Immature natural killer cell (primary cell): ENCODE measurements at regions not wholly inside any gene's neighbourhood (a gene's known extent, or its start where the extent isn't known, plus 50 kb on each side); places are given as distances from the start of the nearest gene placed in this dataset.

ENCODE experiments used
- DNase-seq, 3 donors: peaks; one replicate each; pipeline ENCODE4 v3.0.0; 2022; ENCODE audit warnings: mixed read lengths in 1 of 3
- H3K27ac Mint-ChIP-seq, 6 donors: one replicate each; pipeline ENCODE4 v1.8.0; 2020; ENCODE audit warnings: mixed read lengths in 6 of 6, mild to moderate bottlenecking in 5 of 6, inconsistent platforms in 4 of 6, moderate library complexity in 3 of 6
- H3K27me3 Mint-ChIP-seq, 3 donors: one replicate each; pipeline ENCODE4 v1.8.0; 2020 to 2021; ENCODE audit warnings: low read depth in 3 of 3, mild to moderate bottlenecking in 3 of 3, mixed read lengths in 3 of 3, moderate library complexity in 3 of 3, inconsistent platforms in 1 of 3
- H3K36me3 Mint-ChIP-seq, 3 donors: one replicate each; pipeline ENCODE4 v1.8.0; 2020; ENCODE audit warnings: mixed read lengths in 3 of 3, inconsistent platforms in 2 of 3, mild to moderate bottlenecking in 2 of 3
- H3K4me1 Mint-ChIP-seq, 2 donors: one replicate each; pipeline ENCODE4 v1.8.0; 2020; ENCODE audit warnings: inconsistent platforms in 2 of 2, mild to moderate bottlenecking in 2 of 2, mixed read lengths in 2 of 2, moderate library complexity in 1 of 2
- H3K4me3 Mint-ChIP-seq, 5 donors: one replicate each; pipeline ENCODE4 v1.8.0; 2020; ENCODE audit warnings: mild to moderate bottlenecking in 5 of 5, mixed read lengths in 5 of 5, inconsistent platforms in 3 of 5, moderate library complexity in 3 of 5
- H3K9me3 Mint-ChIP-seq, 6 donors: one replicate each; pipeline ENCODE4 v1.8.0; 2020; ENCODE audit warnings: mild to moderate bottlenecking in 6 of 6, mixed read lengths in 6 of 6, inconsistent platforms in 4 of 6, moderate library complexity in 3 of 6

DNA sequence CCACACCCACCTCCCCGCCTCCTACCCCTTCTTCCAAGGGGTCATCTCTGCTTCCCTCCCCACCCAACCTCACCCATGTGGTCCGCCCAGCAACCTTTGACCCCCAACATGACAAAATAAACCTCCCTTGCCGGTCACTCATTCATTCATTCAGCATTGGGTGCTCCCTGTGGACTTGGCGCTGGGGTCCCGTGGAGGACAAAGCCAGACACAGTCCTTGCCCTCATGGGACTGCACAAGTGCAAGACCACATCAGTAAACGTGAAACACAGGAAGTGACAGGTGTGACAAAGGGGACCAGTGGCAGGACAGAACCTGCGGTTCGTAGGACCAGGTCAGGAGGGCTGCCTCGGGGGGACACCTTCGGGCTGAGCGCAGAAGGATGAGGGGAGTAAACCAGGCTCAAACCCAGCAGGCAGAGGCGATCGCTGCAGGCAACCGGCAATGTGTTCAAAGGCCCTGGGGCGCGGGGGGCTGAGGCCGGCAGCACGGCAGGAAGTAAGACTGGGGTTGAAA, 185.4 kb downstream of the SEC14L1 start:
- H3K27ac Mint-ChIP-seq, result peak overlapping the region; percentile 4 to 93 (median 84)
- peaks cover 41 to 49% of the 10 kb centered on the region in 2 donors for H3K4me1 Mint-ChIP-seq
- no peaks in the 10 kb centered on the region for H3K9me3 Mint-ChIP-seq
- no peaks in the 10 kb centered on the region for H3K36me3 Mint-ChIP-seq
- peak in 2 of 3 donors; percentile 25 to 32 for DNase-seq
- peak overlapping the region; percentile 42 to 78 (median 50) for H3K4me3 Mint-ChIP-seq
- H3K27me3 Mint-ChIP-seq, result peaks cover 2 to 7% (median 7%) of the 10 kb centered on the region in 3 donors

GRCh38 chr17:77326636-77327035, 185.9 kb downstream of the SEC14L1 start:
- Mint-ChIP-seq H3K9me3 (no peaks in the 10 kb centered on the region), H3K27me3 (peaks cover 4 to 12% (median 7%) of the 10 kb centered on the region in 3 donors), H3K27ac (peak overlapping the region; percentile 4 to 93 (median 84)), H3K36me3 (no peaks in the 10 kb centered on the region), H3K4me1 (peaks cover 46 to 54% of the 10 kb centered on the region in 2 donors), H3K4me3 (peak overlapping the region in 4 of 5 donors; percentile 42 to 78 (median 58))
- DNase-seq, result no peak

GRCh38 chr17:77327181-77327565, 186.4 kb downstream of the SEC14L1 start:
- Mint-ChIP-seq H3K4me1 (peaks cover 51 to 59% of the 10 kb centered on the region in 2 donors), H3K4me3 (no peak overlapping the region), H3K27me3 (peaks cover 6 to 15% (median 9%) of the 10 kb centered on the region in 3 donors), H3K36me3 (no peaks in the 10 kb centered on the region), H3K27ac (no peak overlapping the region), H3K9me3 (no peaks in the 10 kb centered on the region)
- no peak for DNase-seq

- no peaks in the 10 kb centered on the region for H3K36me3 Mint-ChIP-seq
- no peak overlapping the region for H3K4me3 Mint-ChIP-seq
- DNase-seq, result no peak
- peaks cover 10 to 16% (median 10%) of the 10 kb centered on the region in 3 donors for H3K27me3 Mint-ChIP-seq
- H3K4me1 Mint-ChIP-seq, result peaks cover 57 to 66% of the 10 kb centered on the region in 2 donors
- H3K27ac Mint-ChIP-seq, result peak overlapping the region in 1 of 6 donors; percentile 53
- H3K9me3 Mint-ChIP-seq, result no peaks in the 10 kb centered on the region
These were observed 187.0 kb downstream of the SEC14L1 start for GRCh38 chr17:77327566-77328464.

- Mint-ChIP-seq H3K4me3 (no peak overlapping the region), H3K27ac (peak overlapping the region in 2 of 6 donors; percentile 1 to 29), H3K27me3 (peaks cover 8 to 11% (median 10%) of the 10 kb centered on the region in 3 donors), H3K36me3 (no peaks in the 10 kb centered on the region), H3K4me1 (peaks cover 58 to 67% of the 10 kb centered on the region in 2 donors), H3K9me3 (no peaks in the 10 kb centered on the region)
- DNase-seq, result no peak
These were observed 188.3 kb downstream of the SEC14L1 start for GRCh38 chr17:77328823-77329740.

GRCh38 chr17:77329741-77330531, 189.2 kb downstream of the SEC14L1 start:
- no peak for DNase-seq
- Mint-ChIP-seq H3K36me3 (no peaks in the 10 kb centered on the region), H3K27me3 (peaks cover 3 to 11% (median 10%) of the 10 kb centered on the region in 3 donors), H3K27ac (no peak overlapping the region), H3K4me1 (peaks cover 49 to 58% of the 10 kb centered on the region in 2 donors), H3K9me3 (no peaks in the 10 kb centered on the region), H3K4me3 (no peak overlapping the region)

GRCh38 chr17:77330602-77331081, 189.9 kb downstream of the SEC14L1 start:
- peaks cover 3 to 10% (median 10%) of the 10 kb centered on the region in 3 donors for H3K27me3 Mint-ChIP-seq
- H3K36me3 Mint-ChIP-seq, result no peaks in the 10 kb centered on the region
- peaks cover 42 to 51% of the 10 kb centered on the region in 2 donors for H3K4me1 Mint-ChIP-seq
- H3K9me3 Mint-ChIP-seq, result no peaks in the 10 kb centered on the region
- H3K4me3 Mint-ChIP-seq, result no peak overlapping the region
- DNase-seq, result no peak
- H3K27ac Mint-ChIP-seq, result peak overlapping the region in 1 of 6 donors; percentile 16

GRCh38 chr17:77331301-77331864, 190.6 kb downstream of the SEC14L1 start:
- Mint-ChIP-seq H3K36me3 (no peaks in the 10 kb centered on the region), H3K9me3 (no peaks in the 10 kb centered on the region), H3K27ac (peak overlapping the region; percentile 78 to 95 (median 91)), H3K4me3 (peak overlapping the region; percentile 78 to 86 (median 83)), H3K4me1 (peaks cover 35 to 44% of the 10 kb centered on the region in 2 donors), H3K27me3 (peaks cover 3 to 10% (median 8%) of the 10 kb centered on the region in 3 donors)
- peak; percentile 92 to 94 (median 93) for DNase-seq

DNA sequence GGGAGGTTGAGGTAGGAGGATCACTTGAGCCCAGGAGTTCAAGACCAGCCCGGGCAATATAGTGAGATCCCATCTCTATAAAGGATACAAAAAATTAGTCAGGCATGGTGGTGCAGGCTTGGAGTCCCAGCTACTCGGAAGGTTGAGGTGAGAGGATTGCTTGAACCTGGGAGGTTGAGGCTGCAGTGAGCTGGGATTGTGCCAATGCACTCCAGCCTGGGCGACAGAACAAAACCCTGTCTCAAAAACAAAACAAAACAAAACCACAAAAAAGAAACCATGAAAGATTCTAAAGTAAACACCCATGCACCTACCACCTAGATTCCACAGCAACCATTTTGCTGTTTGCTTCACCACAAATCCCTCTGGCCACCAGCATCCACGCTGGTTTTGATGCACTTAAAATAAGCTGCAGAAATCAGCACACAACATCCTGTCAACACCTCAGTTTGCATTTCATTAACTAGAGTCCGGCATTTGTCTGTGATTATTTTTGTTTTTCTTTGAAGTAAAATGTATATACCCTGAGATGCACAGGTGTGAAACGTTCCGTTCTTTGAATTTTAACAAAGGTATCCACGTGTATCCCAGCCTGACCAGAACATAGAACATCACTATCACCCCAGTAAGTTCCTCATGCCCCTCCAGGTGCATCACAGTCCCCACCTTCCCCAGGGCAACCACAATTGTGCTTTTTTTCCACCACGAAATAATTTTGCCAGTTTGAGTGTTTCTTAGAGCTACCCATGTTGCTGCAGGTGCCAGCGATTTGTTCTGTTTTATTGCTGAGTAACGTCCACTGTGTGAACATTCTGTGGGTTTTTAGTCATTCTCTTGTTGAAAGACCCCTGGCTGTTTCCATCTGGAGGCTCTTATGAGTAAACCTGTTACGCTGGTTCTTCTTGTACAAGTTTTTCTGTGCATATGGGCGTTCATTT, 191.5 kb downstream of the SEC14L1 start:
- peak overlapping the region; percentile 78 to 86 (median 83) for H3K4me3 Mint-ChIP-seq
- H3K27ac Mint-ChIP-seq, result peak overlapping the region; percentile 78 to 95 (median 91)
- peaks cover 29 to 36% of the 10 kb centered on the region in 2 donors for H3K4me1 Mint-ChIP-seq
- peak; percentile 61 to 74 (median 74) for DNase-seq
- H3K36me3 Mint-ChIP-seq, result peaks cover 0 to 1% (median 0%) of the 10 kb centered on the region in 3 donors
- peaks cover 0 to under 1% (median 0%) of the 10 kb centered on the region in 6 donors for H3K9me3 Mint-ChIP-seq
- peaks cover 3 to 10% (median 8%) of the 10 kb centered on the region in 3 donors for H3K27me3 Mint-ChIP-seq

DNA sequence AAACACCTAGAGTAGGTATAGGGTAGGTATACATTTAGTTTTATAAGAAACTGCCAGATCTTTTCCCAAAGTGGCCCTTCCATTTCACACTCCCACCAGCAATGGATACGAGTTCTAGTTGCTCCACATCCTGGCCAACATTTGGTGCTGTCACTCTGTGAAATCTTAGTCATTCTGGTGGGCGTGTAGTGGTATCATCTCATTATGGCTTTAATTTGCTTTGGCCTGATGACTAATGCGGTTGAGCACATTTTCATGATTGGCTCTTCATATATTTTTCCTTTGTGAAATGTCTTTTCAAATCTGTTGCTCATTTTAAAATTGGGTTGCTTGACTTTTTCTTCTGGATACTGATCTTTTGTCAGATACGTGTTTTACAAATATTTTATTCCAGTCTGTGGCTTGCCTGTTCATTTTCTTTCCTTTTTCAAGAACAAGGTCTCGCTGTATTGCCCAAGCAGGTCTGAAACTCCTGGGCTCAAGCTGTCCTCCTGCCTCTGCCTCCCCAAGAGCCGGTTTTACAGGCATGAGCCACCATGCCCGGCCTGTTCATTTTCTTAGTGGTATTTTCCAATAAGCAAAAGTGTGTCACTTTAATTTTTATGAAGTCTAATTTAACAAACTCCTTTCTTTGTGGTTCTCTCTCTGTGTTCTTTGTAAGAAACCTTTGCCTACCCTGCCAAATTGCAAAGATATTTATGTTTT, 192.4 kb downstream of the SEC14L1 start:
- Mint-ChIP-seq H3K36me3 (peaks cover 0 to 6% (median 0%) of the 10 kb centered on the region in 3 donors), H3K27me3 (peaks cover 3 to 10% (median 8%) of the 10 kb centered on the region in 3 donors), H3K9me3 (peaks cover 0 to 2% (median 0%) of the 10 kb centered on the region in 6 donors), H3K4me1 (peaks cover 27 to 36% of the 10 kb centered on the region in 2 donors), H3K4me3 (peak overlapping the region; percentile 78 to 86 (median 83)), H3K27ac (peak overlapping the region; percentile 78 to 95 (median 91))
- peak in 1 of 3 donors; percentile 19 for DNase-seq

- Mint-ChIP-seq H3K27me3 (peaks cover under 1 to 4% (median 1%) of the 10 kb centered on the region in 3 donors), H3K36me3 (peaks cover 0 to 10% (median 9%) of the 10 kb centered on the region in 3 donors), H3K4me1 (peaks cover 31 to 32% of the 10 kb centered on the region in 2 donors), H3K9me3 (peaks cover 0 to 4% (median 0%) of the 10 kb centered on the region in 6 donors), H3K4me3 (no peak overlapping the region), H3K27ac (no peak overlapping the region)
- DNase-seq, result no peak
These were observed 196.4 kb downstream of the SEC14L1 start for GRCh38 chr17:77337150-77337549.
